ENCODE measurements at regions not wholly inside any gene's neighbourhood (a gene's known extent, or its start where the extent isn't known, plus 50 kb on each side); places are given as distances from the start of the nearest gene placed in this dataset.

GRCh38 chr3:150094150-150094933 lies 123.6 kb upstream of the PFN2 start:
- no peak overlapping the region for H3K4me3 ChIP-seq (ENCODE audit: control extremely low read depth in 1 of 5, extremely low read depth in 1 of 5, insufficient read depth in 1 of 5, low read depth in 2 of 5, low read length in 4 of 5)
- CTCF ChIA-PET: no interaction called here

More at GRCh38 chr3:150094150-150094933, 123.6 kb upstream of the PFN2 start:
- WGBS (ENCODE audit: insufficient coverage): 100% methylated on average over 3 of the region's 7 CpGs
- H3K4me2 ChIP-seq (replicated peaks; ENCODE audit: low read depth, low read length, poor library complexity, severe bottlenecking): no peak overlapping the region
- ATAC-seq (ENCODE audit: low read depth): no peak
- intact Hi-C loops (cut with micrococcal nuclease): no loop called here
- no peak overlapping the region for H3K27ac Mint-ChIP-seq
- H3K27me3 Mint-ChIP-seq: peaks cover 7% of the 10 kb centered on the region
- no peak overlapping the region for H3K4me3 Mint-ChIP-seq
- H3K9me3 ChIP-seq (ENCODE audit: control extremely low read depth in 1 of 3, control insufficient read depth in 2 of 3, insufficient read depth in 1 of 3, low read length in 2 of 3): no peaks in the 10 kb centered on the region
- no peaks in the 10 kb centered on the region for H3K9me3 Mint-ChIP-seq (ENCODE audit: insufficient read depth)
- H3K4me1 ChIP-seq (ENCODE audit: control insufficient read depth in 2 of 2, insufficient read depth in 2 of 2, low read length in 2 of 2): no peaks in the 10 kb centered on the region
- H3K4me1 Mint-ChIP-seq: no peaks in the 10 kb centered on the region
- no peak overlapping the region for H3K27ac ChIP-seq (ENCODE audit: low read length in 2 of 2)
- H2AFZ ChIP-seq (ENCODE audit: insufficient read depth, low read depth, low read length, poor library complexity, severe bottlenecking): no peak overlapping the region
- H3K27me3 ChIP-seq (replicated peaks in 1 of 4; ENCODE audit: control extremely low read depth in 1 of 4, control insufficient read depth in 3 of 4, insufficient read depth in 4 of 4, low read length in 3 of 4): no peaks in the 10 kb centered on the region
- no peaks in the 10 kb centered on the region for H3K36me3 ChIP-seq (replicated peaks in 1 of 2; ENCODE audit: control extremely low read depth in 1 of 2, control insufficient read depth in 1 of 2, extremely low read depth in 1 of 2, insufficient read depth in 2 of 2, low read length in 1 of 2)
- POLR2A ChIA-PET: no interaction called here
- no peaks in the 10 kb centered on the region for H3K79me2 ChIP-seq (ENCODE audit: control insufficient read depth, insufficient read depth, low read length)
- no peak overlapping the region for H3K9ac ChIP-seq (ENCODE audit: low read length)
- TF ChIP-seq EZH2 (IDR thresholded peaks at IDR 0.05; ENCODE audit: borderline replicate concordance, insufficient read depth, low read depth, low read length, poor library complexity, severe bottlenecking) (no peak), CTCF (IDR thresholded peaks at IDR 0.05) (no peak)
- no peak for DNase-seq
- no peaks in the 10 kb centered on the region for H4K20me1 ChIP-seq (ENCODE audit: control insufficient read depth, insufficient read depth, low read length, poor library complexity, severe bottlenecking)
